ENCODE measurements at regions not wholly inside any gene's neighbourhood (a gene's known extent, or its start where the extent isn't known, plus 50 kb on each side); places are given as distances from the start of the nearest gene placed in this dataset.

DNA sequence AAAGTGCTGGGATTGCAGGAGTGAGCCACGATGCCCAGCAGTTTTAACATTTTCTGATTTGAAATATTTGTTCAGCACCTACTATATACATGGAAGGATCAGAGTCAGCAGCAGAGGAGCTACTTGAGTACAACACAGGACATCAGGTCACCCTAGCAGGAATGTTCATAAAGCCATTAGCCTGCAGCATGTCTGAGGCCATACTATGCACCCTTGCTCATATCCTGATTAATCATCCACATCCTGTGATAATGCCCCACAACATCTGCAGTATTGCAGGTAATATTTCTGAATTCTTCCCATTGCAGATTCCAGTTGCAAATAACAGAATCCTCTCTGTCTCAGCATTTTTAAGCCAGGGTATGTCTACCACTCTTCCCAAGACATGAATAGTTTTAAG, 135.5 kb upstream of the PRNP start:
- H3K9me3 ChIP-seq = peaks cover 0 to 6% (median 0%) of the 10 kb centered on the region in 12 donors
- intact Hi-C loops (cut with DNase I) = no loop called here
- no peaks in the 10 kb centered on the region for H3K36me3 ChIP-seq
- no peak overlapping the region for H3K27ac ChIP-seq
- no peak for ATAC-seq
- H3K27me3 ChIP-seq = peaks cover 0 to 5% (median 0%) of the 10 kb centered on the region in 9 donors
- no peak for DNase-seq
- peaks cover 0 to under 1% (median 0%) of the 10 kb centered on the region in 12 donors for H3K4me1 ChIP-seq
- no peak overlapping the region for H3K4me3 ChIP-seq
- TF ChIP-seq, protein P1, sequence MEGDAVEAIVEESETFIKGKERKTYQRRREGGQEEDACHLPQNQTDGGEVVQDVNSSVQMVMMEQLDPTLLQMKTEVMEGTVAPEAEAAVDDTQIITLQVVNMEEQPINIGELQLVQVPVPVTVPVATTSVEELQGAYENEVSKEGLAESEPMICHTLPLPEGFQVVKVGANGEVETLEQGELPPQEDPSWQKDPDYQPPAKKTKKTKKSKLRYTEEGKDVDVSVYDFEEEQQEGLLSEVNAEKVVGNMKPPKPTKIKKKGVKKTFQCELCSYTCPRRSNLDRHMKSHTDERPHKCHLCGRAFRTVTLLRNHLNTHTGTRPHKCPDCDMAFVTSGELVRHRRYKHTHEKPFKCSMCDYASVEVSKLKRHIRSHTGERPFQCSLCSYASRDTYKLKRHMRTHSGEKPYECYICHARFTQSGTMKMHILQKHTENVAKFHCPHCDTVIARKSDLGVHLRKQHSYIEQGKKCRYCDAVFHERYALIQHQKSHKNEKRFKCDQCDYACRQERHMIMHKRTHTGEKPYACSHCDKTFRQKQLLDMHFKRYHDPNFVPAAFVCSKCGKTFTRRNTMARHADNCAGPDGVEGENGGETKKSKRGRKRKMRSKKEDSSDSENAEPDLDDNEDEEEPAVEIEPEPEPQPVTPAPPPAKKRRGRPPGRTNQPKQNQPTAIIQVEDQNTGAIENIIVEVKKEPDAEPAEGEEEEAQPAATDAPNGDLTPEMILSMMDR (IDR thresholded peaks at IDR 0.05) = no peak
- TF ChIP-seq POLR2A (IDR thresholded peaks at IDR 0.05) = no peak
- 77 to 100% (median 82%) methylated on average over 1 of the region's 1 CpG for WGBS, 4 donors

DNA sequence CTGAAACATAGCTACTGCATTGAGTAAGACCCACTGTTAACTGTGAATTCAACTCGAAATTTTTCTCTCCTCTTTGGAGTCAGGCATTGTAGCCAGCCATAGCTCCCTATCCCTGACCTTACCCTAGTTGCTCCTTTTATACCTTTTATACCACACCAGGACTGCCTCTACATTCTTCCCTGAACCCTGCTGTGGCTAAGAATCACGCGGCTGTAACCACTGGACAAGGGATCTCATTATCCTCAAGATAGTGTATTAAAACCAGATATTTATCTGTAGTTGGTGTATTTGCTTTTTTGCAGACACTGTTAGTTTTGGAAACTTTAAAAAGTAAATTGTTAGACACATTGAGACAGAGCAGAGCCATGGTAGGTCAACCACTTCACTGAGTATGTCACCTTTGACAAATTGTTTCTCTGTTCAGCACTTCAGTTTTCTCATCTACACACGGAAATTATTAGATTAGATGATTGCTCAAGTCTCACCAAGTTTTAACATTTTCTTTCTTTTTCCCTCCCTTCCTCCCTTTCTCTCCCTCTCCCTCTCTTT, 136.5 kb upstream of the PRNP start:
- Histone ChIP-seq H3K27ac (no peak overlapping the region), H3K4me3 (no peak overlapping the region), H3K9me3 (peaks cover 0 to 6% (median 0%) of the 10 kb centered on the region in 12 donors), H3K27me3 (peaks cover 0 to 5% (median 0%) of the 10 kb centered on the region in 9 donors), H3K36me3 (no peaks in the 10 kb centered on the region), H3K4me1 (no peaks in the 10 kb centered on the region)
- DNase-seq (no peak), ATAC-seq (no peak)
- TF ChIP-seq, protein P1 (IDR thresholded peaks at IDR 0.05) = no peak
- TF ChIP-seq POLR2A (IDR thresholded peaks at IDR 0.05) = no peak
- intact Hi-C loops (cut with DNase I) = no loop called here
- 67 to 76% (median 72%) methylated on average over 4 of the region's 4 CpGs for WGBS, 4 donors

- Histone ChIP-seq H3K27ac (no peak overlapping the region), H3K4me1 (no peaks in the 10 kb centered on the region), H3K27me3 (peaks cover 0 to 5% (median 0%) of the 10 kb centered on the region in 9 donors), H3K4me3 (no peak overlapping the region), H3K9me3 (peaks cover 0 to 6% (median 0%) of the 10 kb centered on the region in 12 donors), H3K36me3 (no peaks in the 10 kb centered on the region)
- WGBS, 4 donors = 90 to 100% (median 92%) methylated on average over 2 of the region's 2 CpGs
- ATAC-seq = no peak
- no peak for DNase-seq
- no peak for TF ChIP-seq POLR2A (IDR thresholded peaks at IDR 0.05)
- TF ChIP-seq, protein P1 (IDR thresholded peaks at IDR 0.05) = no peak
- intact Hi-C loops (cut with DNase I) = no loop called here
These were observed 137.7 kb upstream of the PRNP start for GRCh38 chr20:4548552-4548951.

DNA sequence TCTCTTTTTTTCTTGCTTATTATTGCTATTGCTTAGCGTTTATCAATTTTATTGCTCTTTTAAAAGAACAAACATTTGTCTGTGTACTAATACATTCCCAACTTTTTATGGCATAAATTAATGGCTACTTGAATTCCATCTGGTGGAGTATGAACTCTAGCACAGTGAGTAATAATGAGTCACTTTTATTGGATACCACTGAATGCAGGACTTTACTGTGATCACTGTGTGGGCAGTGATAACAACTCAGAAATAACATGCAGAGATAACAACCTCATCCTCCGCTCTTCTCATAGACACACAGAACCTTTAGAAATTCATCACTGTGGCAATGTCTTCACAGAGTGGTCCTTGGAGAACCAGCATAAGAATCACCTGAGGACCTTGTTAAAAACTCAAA, 139.5 kb upstream of the PRNP start:
- TF ChIP-seq, protein P1 (IDR thresholded peaks at IDR 0.05) = no peak
- TF ChIP-seq POLR2A (IDR thresholded peaks at IDR 0.05) = no peak
- Histone ChIP-seq H3K4me1 (no peaks in the 10 kb centered on the region), H3K9me3 (peaks cover 0 to 6% (median 0%) of the 10 kb centered on the region in 12 donors), H3K27ac (no peak overlapping the region), H3K27me3 (peaks cover 0 to 5% (median 0%) of the 10 kb centered on the region in 9 donors), H3K4me3 (no peak overlapping the region), H3K36me3 (no peaks in the 10 kb centered on the region)
- no peak for DNase-seq
- no peak for ATAC-seq
- 79 to 85% (median 80%) methylated on average over 2 of the region's 2 CpGs for WGBS, 4 donors
- intact Hi-C loops (cut with DNase I) = no loop called here
